GM21786 (cell line): ENCODE measurements at regions not wholly inside any gene's neighbourhood (a gene's known extent, or its start where the extent isn't known, plus 50 kb on each side); places are given as distances from the start of the nearest gene placed in this dataset.

Experiments used
- ATAC-seq: cut with Tn5 transposase; IDR thresholded peaks from one replicate; pipeline ENCODE4 v1.9.1; 2021; ENCODE audit not compliant: unreplicated experiment

DNA sequence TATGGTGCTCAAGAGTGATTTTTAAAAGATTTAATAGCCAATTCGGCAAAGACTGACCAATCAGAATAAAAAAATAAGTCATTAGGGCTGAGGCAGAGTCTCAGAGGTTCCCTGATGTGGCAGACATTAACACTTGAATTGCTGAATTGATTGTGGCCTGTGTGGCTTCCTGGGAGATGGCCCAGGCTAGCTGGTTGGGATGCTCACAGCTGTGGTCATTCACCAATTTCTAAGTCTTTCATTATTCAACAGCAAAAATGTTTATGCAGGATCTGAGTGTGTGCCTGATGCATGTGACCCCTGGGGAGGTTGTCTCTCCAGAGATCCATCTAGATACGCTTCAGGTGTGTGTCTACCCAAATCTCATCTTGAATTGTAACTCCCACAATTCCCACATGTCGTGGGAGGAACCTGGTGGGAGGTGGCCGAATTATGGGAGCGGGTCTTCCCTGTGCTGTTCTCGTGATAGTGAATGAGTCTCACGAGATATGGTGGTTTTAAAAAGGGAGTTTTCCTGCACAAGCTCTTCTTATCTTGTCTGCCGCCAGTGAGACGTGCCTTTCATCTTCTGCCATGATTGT lies 632.6 kb upstream of the SEMA6A start:
- no peak for ATAC-seq

DNA sequence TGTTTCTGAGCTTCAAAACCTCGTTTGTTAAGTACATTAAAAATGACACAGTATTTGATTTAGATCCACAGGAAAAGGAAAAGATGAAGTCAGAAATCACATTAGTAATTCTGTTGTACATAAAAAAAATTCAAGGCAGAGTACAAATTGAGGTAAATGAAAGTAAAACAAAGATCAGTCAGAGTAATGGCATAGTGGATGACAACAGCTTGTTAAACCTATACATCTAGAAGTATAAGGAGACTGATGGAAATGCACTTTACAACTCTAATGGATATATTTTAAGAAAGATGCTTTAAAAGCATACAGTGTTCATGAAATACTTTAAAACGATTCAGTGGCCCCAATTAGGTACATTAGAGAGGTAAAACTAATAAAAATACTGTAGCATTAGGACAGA lies 631.3 kb upstream of the SEMA6A start:
- no peak for ATAC-seq

DNA sequence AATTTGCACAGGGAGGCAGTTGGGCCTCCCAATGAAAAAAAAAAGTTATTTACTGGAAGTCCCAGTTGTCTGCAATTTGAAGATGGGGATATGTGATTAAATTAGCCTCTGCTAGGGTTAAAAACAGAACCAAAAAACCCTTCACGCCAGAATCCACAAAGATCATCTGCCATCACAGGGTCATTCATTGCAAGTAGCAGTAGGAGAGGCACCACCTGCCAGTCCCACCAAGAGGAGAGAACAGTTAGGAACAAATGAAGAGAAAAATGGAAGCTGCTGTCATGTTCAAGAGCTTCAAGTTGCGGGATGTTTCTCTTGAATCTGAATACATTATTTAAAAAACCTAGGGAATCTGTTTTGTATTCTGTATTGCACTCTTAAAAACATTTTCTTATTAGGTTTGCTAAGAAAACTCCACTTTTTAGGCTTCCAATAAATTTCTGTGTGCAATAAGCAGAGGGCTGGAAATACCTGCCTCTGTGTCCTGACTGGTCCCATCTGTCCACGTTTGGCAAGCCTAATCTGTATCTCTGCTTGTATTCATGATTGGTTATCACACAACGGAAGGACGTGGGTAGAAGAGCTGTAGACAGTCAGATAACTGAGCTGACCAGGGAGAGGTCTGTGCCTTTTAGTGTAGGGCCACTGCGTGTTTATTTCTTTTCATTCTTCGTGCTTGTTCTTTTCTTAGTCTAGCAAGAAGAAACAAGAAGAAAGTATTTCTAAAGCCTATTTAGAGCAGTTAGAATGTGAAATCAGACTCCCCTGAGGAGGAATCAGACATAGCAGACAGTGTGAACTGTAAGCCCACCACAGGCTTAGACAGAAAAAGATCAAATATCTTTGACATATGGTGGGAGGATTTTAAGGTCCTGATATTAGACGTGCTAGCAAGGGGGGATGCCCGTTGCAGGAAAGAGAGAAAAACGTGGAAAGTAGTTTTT lies 630.6 kb upstream of the SEMA6A start:
- ATAC-seq = no peak

DNA sequence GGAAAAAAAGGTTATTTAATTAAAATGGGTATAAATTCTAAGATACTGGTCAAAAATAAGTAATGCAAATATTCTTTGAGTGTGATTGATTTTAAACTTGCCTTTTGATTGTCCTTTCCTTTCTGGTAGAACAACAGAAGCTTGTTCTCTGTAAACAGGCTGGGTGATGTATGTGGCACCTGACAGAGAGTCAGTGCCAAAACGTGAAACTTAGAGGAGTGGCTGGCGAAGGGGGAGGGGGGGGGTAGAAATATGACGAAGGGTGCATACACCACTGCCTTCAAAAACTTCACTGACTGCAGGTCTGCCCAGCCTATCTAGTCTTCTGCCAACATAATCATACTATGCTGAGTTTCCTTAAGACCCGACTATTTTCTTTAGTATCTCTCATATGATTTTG lies 629.8 kb upstream of the SEMA6A start:
- ATAC-seq = no peak

DNA sequence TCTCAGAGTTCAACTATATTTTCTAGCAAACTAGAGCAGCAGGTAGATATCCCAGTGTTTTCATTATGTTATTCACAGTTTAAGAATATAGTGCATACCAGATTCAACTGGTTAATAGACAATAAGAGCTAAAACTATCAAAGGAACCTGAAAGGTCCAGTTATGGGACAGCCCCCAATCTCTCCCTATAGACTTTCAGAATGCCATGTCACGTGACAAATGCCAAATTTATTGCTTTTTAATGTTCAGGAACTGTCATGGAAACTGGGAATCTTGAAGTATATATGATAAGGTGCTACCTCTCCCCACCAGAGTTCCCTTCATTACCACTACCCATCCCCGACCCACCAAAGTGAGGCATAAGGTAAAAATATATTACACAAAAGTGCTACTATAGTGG lies 629.0 kb upstream of the SEMA6A start:
- no peak for ATAC-seq

DNA sequence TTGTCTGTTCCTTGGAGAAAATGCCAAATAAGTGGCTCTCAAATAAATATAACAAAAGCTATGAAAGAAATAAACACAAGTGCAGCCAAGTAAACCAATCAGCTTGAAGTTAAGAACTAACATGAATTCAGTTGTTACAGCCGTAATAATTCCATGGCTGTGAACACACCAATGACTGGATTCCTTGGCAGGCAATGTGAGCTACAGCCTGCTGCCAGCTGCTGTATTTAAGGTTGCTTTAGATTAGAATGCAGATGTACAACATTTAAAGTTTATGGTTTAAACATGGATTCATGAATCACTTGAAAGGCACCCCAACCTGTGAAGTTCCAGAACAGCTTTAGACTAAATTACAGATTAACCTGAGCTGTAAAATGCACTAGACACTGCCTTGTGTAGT lies 626.4 kb upstream of the SEMA6A start:
- no peak for ATAC-seq

DNA sequence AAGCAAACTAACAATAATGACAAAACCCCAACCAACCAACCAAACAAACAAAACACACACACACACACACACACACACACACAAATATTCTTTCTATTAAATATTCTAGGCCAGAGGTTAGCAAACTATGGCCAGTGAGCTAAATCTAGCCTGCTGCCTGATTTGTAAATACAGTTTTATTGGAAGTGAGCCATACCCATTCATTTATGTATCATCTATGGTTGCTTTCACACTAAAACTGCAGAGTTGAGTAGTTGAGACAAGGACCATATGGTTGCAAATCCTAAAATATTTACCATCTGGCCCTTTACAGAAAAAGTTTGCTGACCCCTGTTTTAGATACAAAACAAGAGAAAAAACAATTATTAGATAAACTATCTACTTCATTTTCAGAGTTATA lies 620.5 kb upstream of the SEMA6A start:
- no peak for ATAC-seq

DNA sequence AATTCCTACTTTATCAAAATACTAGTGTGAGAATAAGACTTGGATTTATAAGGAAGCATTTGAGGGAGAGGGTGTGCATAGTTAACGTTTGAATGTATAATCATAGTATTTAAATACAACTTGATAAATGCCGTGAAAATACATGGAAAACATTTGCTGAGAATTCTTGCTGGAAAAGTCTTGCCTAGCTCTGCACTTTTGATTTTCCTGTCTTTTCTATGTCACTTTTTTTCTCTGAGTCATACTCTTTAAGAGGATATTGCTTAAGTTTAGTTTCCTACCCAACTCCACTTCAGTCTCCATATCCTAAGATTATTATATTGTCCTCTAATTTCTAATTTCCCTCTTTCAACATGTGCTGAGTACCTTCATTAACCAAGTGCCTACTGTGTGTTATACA lies 616.6 kb upstream of the SEMA6A start:
- ATAC-seq = no peak

DNA sequence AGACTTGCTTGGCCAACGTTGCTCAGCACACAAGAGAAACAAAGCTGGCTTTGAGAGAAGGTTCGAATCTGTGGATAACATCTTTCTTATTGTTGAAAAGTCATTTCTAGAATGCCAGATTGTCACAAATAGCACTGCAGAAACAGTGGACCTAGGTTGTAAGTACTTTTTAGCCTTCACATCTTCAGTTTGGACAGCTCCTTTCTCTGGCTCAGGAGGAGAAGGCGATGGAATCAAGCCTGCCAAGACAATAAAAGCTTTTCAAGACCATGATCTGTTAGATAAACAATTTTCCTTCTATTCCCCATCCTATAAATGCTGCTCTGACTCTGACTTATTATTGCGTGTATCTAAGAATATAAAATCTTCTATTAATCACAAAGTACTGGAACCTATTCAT lies 615.2 kb upstream of the SEMA6A start:
- no peak for ATAC-seq

DNA sequence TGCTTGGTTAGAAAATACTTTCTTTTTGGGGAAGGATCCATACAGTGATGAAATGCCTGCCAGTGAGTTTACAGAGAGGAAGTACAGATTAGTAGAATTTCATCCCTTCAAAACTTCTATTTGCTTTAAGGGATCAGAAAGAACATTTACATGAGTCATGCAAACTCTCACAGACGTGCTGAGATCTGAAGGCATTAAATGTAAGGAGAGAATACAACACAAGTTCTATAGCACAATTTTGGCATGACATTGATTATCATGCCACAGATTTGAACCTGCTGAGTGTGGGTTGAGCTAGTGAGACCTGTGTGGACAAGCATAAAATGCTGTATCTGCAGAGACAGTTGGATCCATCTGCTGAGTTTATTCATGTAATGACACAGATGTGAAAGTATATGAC lies 613.6 kb upstream of the SEMA6A start:
- no peak for ATAC-seq

DNA sequence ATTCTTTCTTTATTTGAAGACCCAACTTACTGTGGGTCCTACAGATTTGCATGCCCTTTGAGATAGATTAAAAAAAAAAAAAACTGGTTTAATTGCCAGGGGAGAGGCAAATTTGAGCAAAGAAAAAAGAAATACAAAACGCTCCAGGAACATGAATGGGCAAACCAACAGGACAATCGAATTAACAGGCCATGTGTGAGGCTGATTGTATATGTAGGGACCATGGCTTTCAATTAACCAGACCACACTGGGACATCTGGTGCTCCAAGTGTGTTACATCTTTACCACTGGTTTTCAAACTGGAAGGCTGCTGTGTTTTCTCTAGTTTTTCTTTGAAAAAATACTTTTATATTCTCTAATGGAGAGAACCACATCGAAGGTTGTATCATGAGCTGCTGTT lies 612.1 kb upstream of the SEMA6A start:
- no peak for ATAC-seq

DNA sequence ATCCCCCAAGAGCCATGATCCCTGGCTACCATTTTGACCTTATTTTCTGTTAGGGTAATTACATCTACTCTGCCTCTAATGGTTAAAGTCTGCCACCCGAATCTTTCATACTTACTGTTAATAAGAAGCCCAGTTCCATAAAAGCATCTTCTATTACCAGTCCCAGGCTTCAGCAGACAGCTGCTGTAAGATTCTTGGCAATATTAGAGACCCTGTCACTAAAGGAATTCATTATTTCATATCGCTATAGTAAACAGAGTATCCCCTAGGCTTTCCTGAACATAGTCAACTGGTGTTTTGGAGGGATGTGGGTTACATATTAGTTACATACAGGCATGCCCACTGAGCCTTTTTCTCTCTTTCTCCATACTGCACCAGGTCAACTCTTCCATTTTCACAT lies 608.7 kb upstream of the SEMA6A start:
- no peak for ATAC-seq

DNA sequence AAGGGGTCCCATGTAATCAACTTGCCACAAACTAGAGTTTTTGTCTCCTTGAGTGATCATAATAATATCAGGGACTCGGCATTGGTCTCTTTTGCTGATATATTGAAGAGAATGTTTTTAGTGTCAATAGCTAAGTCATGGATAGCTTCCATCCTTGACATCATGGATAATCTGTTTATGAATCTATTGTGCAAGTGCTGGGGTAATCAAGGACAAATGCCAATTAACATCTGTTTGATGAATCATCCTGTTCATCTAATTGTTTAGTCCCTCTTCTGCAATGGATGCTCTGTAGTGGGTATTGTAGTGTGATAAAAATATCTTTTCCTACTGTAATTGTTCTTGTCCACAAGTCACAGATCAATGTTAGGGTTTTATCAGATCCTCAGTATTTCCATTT lies 607.5 kb upstream of the SEMA6A start:
- no peak for ATAC-seq

DNA sequence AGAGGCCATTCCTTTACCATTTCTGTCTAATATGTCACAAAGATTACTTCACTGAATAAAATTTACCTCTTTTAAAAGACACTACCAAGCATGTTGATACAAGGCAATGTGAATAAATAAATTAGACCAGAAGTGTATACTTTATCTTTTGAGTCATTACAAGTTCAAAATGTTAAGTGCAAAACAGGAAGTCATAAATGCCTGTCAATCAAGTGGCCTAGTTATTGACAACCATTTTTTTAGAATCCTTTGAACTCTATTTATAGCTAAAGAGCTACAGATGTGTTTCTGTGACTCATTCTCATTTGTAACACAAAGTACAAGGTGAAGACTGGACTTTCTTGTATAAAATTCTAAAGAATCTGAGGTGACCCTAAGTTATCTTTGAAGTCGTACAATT lies 602.7 kb upstream of the SEMA6A start:
- no peak for ATAC-seq

DNA sequence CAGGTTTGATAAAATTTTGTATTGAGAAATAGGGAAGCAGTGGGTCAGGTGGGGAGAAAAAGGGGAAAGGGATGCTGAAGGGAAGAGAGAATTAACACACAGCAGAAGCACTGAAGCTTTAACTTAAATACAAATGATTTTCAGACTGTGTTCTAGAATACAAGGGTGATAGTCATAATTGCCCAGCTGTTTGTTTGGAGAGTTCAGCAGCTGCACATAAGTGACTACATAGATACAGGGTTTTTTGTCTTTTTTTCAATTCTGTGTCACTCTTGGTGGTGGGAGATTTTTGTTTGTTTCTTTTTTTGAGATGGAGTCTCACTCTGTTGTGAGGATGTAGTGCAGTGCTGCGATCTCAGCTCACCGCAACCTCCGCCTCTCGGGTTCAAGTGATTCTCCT lies 590.4 kb upstream of the SEMA6A start:
- no peak for ATAC-seq

DNA sequence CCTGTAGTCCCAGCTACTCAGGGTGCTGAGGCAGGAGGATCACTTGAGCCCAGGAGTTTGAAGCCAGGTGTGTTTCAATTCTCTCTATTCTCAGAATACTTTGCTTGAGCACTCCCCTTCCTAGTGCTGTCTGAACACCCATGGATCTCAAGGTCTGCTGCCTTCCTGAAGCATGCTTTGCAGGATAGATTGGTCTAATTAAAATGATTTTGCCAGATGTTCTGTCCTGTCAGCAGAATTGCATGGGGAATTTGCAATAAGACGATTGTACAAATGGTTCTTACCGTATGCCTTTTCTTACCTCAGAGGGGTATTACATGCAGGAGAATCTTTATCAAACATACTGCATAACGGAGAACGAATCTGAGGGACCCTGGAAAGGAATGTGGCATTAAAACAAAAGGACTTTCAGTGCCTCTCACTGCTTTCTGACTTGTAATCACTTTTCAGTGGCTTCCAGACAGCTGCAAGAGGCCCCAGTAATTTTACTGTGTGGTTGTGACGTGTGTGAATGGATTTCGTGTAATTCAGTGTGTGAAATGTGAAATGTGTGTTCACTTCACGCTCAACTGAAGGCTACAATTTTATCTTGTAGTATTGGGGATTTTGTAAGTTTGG lies 587.2 kb upstream of the SEMA6A start:
- no peak for ATAC-seq

DNA sequence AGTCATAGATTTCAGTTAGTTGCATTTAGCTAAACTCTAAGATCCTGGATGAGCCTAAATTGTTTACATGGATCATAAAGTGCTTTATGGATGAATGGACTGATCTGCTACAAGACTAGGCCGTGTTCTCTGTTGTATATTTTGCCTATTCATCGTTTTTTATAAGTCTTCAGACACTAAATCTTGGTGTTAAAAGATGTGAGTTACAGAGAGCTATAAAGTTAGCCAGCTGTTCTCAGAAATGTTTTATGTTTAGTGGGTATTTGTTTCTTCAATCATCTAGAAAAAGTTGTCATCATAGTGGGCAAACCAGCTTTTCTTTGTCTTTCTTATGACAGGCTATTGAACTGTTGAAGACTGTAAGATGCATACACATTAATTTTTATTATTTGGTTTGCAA lies 585.8 kb upstream of the SEMA6A start:
- no peak for ATAC-seq

DNA sequence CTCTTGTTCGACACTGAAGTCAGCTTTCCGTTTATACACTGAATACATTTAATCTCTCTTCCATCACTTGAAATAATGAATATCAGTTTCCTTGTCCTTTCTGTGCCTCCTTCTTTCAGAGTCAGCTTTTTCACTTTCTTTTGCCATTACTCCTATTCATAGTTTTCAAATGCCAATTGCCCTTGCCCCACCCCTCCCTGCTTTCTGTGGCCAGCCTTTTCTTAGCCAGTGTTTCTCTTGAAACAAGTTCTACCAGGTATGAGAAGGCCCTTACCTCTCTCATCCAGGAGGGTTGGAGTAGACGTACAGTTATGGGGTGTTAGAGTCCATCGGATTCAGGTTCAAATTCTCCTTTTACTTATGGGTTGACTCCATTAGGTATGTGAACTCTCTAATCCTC lies 574.7 kb upstream of the SEMA6A start:
- no peak for ATAC-seq

DNA sequence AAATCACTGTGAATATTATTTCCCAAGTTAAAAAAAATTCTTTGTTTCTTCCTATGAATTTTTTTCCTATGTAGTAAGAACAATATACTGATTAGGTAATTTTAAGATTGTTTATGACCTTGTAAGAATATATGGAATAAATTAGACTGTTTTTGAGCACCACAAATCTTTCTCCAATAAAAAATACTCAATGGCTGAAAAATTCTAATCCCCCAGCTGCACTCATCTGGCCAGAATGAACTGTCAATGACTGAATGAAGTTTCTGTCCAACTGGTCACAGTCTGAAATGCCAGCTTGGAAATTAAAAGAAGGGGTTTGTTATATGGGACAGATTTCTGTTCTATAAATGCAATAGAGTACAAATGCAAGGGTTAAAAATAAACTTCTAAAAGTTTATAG lies 569.5 kb upstream of the SEMA6A start:
- ATAC-seq = no peak

DNA sequence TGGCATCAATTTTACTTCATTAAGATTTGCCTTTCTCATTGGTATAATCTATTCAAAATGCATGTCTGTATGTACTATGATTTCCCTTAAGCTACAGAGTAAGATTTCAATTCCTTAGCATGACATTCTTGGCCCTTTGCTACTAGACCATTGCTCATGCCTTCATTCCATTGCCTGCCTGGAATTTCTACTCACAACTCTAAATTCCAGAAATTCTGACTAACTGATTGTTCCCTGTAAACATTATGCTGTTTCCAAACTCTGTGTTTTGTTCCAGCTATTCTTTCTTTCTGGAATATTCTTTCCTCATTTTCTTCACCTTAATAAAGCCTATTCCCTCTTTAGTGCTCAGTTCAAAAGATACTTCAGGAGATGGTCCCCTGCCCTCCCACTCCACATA lies 568.8 kb upstream of the SEMA6A start:
- no peak for ATAC-seq

DNA sequence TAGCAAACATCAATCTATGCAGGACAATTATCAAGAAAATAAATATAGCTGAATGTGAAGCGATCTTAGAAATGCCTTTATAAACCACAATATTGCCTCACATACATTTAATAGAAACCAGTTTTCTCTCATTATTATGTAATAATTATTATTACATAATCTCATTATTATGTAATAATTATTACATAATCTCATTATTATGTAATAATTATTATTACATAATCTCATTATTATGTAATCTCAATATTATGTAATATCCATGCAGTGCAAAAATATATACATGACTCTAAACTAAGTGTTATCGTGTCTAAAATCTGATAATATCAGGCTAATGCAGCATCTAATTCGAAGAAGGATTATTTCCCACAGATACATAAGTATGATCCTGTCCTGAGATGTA lies 563.9 kb upstream of the SEMA6A start:
- ATAC-seq = no peak

DNA sequence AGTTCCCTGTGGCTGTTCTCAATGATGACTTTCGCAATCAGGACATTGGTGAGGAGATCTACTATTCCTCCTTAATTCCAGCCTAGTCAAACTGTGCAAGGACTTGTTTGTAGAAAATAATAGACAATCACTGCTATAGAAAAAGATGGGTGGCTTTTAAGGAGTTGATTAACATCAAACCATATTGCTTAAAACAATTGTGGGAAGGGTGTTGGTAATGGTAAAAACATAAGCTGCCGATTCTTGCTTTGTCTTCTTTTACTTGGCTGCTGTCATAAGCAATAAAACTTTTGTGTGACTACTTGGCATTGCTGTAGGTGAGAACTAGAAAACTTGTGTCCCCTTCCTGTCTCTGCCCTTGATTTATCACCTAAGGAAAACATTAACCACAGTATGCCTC lies 561.2 kb upstream of the SEMA6A start:
- no peak for ATAC-seq
